Left colon (tissue), 2 donors: ENCODE measurements at regions not wholly inside any gene's neighbourhood (a gene's known extent, or its start where the extent isn't known, plus 50 kb on each side); places are given as distances from the start of the nearest gene placed in this dataset.

Source experiments
- ATAC-seq: fragments of 200-7000 bp; cut with Tn5 transposase; one replicate; pipeline ENCODE4 v1.9.1; 2020; ENCODE audit warnings: mild to moderate bottlenecking, moderate library complexity
- DNase-seq, 2 donors: peaks; one replicate each; pipeline ENCODE4 v3.0.0-alpha.2; 2020
- intact Hi-C, 2 donors: fragments of 100-400 bp; cut with DNase I in 1 of 2; cut with micrococcal nuclease in 1 of 2; formaldehyde crosslinking; loops; one replicate each; pipeline versions ENCODE4 v1.11.2 to v1.14.0; 2022; cut with DNase I, micrococcal nuclease
- donor health status: DM: no; HTN: no; CAD: no.
- donor health status: DM: yes; HTN: yes; CAD: no.

- no peak for ATAC-seq
Observed at GRCh38 chr2:150621526-150622213, 134.2 kb upstream of the RND3 start.

GRCh38 chr2:150620855-150621254, 133.4 kb upstream of the RND3 start:
- intact Hi-C loops: no loop called here
- DNase-seq: no peak
- no peak for ATAC-seq

More at GRCh38 chr2:150621526-150622213, 134.2 kb upstream of the RND3 start:
- intact Hi-C loops: no loop called here
- no peak for DNase-seq

- no peak for DNase-seq
- ATAC-seq: no peak
- intact Hi-C loops: no loop called here
Observed at GRCh38 chr2:150620416-150620815, 132.9 kb upstream of the RND3 start.

DNA sequence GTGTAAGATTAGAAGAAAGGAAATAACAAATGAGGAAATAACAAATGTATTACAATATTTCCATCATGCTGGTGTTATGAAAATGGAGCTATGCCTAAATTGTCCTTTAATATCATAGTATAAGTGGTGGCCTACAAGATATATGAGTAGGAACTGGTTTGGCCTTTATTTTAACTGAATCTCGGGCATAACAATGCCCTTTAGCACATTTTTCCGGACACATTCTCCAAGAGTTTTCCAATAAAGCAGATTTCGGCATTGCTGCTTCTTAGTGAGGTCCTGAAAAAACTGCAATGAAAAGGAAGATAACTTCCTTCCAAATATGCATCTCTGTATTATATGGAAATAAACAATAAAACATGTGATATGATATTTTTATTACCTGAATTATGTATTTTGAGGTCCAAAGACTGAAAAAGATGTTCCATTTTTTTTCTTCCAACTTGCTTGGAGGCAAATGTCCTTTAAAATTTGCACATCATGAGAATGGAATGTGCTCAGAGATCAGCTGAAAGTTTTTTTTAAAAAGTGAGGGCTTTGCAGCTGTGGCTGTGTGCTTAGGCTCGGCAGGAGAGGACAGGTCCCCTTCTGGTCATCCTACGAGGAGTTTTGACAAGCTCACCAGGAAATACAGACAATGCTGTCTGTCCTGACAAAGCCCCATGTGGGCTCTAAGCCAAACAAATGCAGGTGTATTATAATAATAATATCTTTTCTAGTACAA, 132.3 kb upstream of the RND3 start:
- no peak for ATAC-seq
- intact Hi-C loops: no loop called here
- no peak for DNase-seq

DNA sequence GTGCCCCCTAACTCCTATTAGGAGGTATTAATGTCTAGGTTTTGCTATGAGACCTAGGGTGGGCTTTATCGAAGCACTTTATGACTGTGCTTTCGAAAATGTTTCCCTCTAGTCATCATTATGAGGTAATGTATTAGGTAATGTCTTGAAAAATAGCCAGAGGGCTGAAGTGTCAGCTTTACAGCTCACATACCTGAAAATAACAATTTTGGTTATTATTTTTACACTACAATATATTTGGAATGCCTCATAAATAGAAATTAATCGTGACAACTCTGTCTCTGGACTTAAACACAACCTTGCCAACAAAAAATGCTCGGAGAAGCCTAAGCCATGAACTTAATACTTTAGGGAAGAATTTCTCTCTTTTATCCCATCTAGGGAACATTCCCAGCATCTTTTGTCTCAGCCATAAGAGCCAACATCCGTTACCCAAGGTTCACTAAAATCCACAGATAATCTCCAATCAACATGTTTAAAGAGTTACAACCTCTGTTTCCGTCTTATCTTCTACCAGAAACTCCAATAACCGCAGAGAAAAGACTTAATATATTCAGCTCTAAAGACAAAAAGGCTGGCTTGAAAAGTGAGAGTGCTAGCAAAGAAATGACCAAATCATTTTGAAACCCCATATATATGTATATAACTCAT, 130.9 kb upstream of the RND3 start:
- DNase-seq (no peak), ATAC-seq (no peak)
- intact Hi-C loops: no loop called here

GRCh38 chr2:150617351-150617978, 130.0 kb upstream of the RND3 start:
- DNase-seq: no peak
- no peak for ATAC-seq

GRCh38 chr2:150612957-150613710, 125.7 kb upstream of the RND3 start:
- no peak for DNase-seq
- no peak for ATAC-seq
- intact Hi-C loops: no loop called here

More at GRCh38 chr2:150617351-150617978, 130.0 kb upstream of the RND3 start:
- intact Hi-C loops: no loop called here

DNA sequence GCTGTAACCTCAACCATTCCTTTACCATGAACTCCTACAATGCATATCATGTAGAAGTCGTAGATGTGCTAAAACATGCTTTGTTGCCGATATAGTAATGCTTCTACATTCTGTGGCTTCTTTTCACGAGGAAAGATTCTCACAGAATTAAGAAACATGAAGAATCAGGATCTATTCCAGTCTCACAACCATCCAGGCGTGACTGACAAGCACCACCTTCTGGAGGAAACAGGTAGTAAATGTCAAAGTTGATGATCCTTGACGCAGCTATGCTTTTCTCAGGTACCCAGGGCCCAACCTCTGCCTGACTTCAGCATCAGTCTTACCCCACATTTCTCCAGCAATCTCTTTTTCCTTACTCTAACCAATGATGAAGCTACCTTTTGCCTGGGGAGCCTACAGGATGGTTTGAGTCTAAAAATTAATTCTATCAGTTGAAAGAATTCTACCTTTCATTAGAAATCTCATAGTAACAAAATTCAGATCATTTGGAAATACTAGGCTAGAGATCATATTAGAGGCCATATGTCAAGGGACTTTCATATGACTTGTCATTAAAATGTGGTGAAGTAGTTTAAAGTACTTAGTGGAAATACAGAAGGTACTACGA, 123.3 kb upstream of the RND3 start:
- ATAC-seq (peak; percentile 81), DNase-seq (peak in 1 of 2 donors; percentile 13)
- intact Hi-C loops: no loop called here

DNA sequence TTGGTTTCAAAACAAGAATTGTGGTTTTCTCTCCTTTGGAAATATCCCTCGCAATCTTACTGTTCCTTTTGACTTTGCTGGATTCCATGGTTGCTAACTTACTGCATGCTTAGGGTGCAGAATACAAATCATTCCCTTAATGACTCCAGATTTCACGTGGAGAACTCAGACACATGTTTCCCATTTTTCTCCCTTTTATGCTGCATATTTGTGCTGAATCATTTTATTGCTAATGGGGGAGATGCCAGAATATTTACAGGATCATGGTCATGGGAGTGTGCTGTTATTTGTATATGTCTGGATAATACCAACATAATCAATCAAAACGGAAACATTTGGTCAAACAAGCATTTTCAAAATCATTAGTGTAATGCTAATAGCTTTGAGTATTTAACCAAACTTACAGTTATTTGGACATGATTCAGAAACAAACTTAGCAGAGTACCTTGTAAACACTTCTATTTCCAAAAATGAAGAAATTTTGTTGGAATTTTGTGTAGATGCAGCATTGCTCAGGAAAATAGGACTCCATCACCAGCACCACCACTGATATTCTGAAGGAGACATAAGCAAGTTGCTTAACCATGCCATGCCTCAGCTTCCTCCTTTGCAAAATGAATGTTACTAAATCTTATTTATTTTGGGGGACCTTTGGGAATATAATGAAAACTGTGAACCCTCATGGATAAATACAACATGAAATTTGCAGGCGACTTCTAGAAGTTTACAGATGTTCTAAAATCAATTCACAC, 122.5 kb upstream of the RND3 start:
- intact Hi-C loops: no loop called here
- no peak for DNase-seq
- ATAC-seq: no peak

DNA sequence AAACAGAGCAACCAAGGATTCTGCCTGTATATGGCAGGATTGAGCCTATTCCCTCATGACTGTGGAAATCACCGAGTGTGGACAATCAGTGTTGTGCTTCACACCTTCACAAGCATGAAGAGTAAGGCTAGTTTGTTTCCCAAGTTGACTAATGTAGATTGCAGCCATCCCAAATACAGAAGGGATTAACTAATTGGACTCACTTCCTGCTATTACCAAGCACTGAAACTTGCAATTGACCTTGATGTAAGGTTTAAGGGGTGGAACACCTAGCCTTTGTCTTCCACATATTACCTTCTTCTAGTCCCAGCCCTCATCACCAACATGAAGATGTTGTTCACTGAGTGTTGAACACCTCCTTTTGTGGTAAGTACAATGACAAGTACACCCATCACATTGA, 120.9 kb upstream of the RND3 start:
- no peak for DNase-seq
- intact Hi-C loops: no loop called here
- no peak for ATAC-seq

- no peak for DNase-seq
- intact Hi-C loops: no loop called here
- no peak for ATAC-seq
Observed at GRCh38 chr2:150607390-150607811, 119.9 kb upstream of the RND3 start.

GRCh38 chr2:150606380-150607060, 119.1 kb upstream of the RND3 start:
- ATAC-seq: no peak
- DNase-seq: no peak
- intact Hi-C loops: no loop called here

- intact Hi-C loops: no loop called here
- ATAC-seq: no peak
- DNase-seq: no peak
Observed at GRCh38 chr2:150605664-150606063, 118.2 kb upstream of the RND3 start.

- DNase-seq: no peak
- peak; percentile 88 for ATAC-seq
- intact Hi-C loops: no loop called here
Observed at GRCh38 chr2:150601280-150602038, 114.0 kb upstream of the RND3 start.

GRCh38 chr2:150599889-150600288, 112.4 kb upstream of the RND3 start:
- DNase-seq (no peak), ATAC-seq (no peak)
- intact Hi-C loops: no loop called here

GRCh38 chr2:150598383-150598782, 110.9 kb upstream of the RND3 start:
- peak in 1 of 2 donors; percentile 3 for DNase-seq
- peak; percentile 40 for ATAC-seq
- intact Hi-C loops: no loop called here
